ENCODE measurements at regions not wholly inside any gene's neighbourhood (a gene's known extent, or its start where the extent isn't known, plus 50 kb on each side); places are given as distances from the start of the nearest gene placed in this dataset.

- DNase-seq: no peak
Measured at GRCh38 chr18:11258039-11258610, 108.8 kb upstream of the PIEZO2 start.

GRCh38 chr18:11256251-11256650 lies 106.9 kb upstream of the PIEZO2 start:
- no peak for DNase-seq

GRCh38 chr18:11251891-11252270 lies 102.5 kb upstream of the PIEZO2 start:
- no peak for DNase-seq

GRCh38 chr18:11251229-11251890 lies 102.0 kb upstream of the PIEZO2 start:
- no peak for DNase-seq

GRCh38 chr18:11249391-11249790 lies 100.0 kb upstream of the PIEZO2 start:
- DNase-seq: no peak

GRCh38 chr18:11247381-11247970 lies 98.1 kb upstream of the PIEZO2 start:
- no peak for DNase-seq

- no peak for DNase-seq
Measured at GRCh38 chr18:11246495-11247300, 97.3 kb upstream of the PIEZO2 start.

GRCh38 chr18:11245879-11246278 lies 96.5 kb upstream of the PIEZO2 start:
- no peak for DNase-seq

- DNase-seq: no peak
Measured at GRCh38 chr18:11237484-11237883, 88.1 kb upstream of the PIEZO2 start.

GRCh38 chr18:11237066-11237465 lies 87.7 kb upstream of the PIEZO2 start:
- DNase-seq: no peak

GRCh38 chr18:11224153-11224552 lies 74.8 kb upstream of the PIEZO2 start:
- no peak for DNase-seq

- no peak for DNase-seq
Measured at GRCh38 chr18:11219571-11219970, 70.2 kb upstream of the PIEZO2 start.

GRCh38 chr18:11215216-11215615 lies 65.8 kb upstream of the PIEZO2 start:
- peak; percentile 14 for DNase-seq

- no peak for DNase-seq
Measured at GRCh38 chr18:11204020-11204419, 54.7 kb upstream of the PIEZO2 start.

- no peak for DNase-seq
Measured at GRCh38 chr18:11199477-11199876, 50.1 kb upstream of the PIEZO2 start.
